Neural cell (in vitro differentiated cells): ENCODE measurements at regions not wholly inside any gene's neighbourhood (a gene's known extent, or its start where the extent isn't known, plus 50 kb on each side); places are given as distances from the start of the nearest gene placed in this dataset.
"Not testable (repeated sequence)": the region's sequence is repeated elsewhere in the genome, so short reads cannot be mapped to it uniquely, and the experiment has no call there.

Source experiments
- CTCF ChIP-seq: fragments of 450-650 bp; IDR thresholded peaks from 2 replicates; pipeline ENCODE4 v1.5.1; 2014; ENCODE audit warnings: antibody characterized with exemption, mild to moderate bottlenecking, moderate library complexity; ENCODE audit not compliant: poor library complexity, severe bottlenecking
- EP300 ChIP-seq: fragments of 450-650 bp; conservative IDR thresholded peaks from 2 replicates; pipeline ENCODE4 v1.6.1; 2014; ENCODE audit warnings: antibody characterized with exemption, mild to moderate bottlenecking, moderate library complexity; ENCODE audit not compliant: poor library complexity, severe bottlenecking
- EZH2 ChIP-seq: fragments of 200-600, 300-800 bp; shearing (Covaris generic), sonication (generic); IDR thresholded peaks from 2 replicates; pipeline ENCODE4 v1.6.1; 2014; ENCODE audit warnings: antibody characterized with exemption, low read length, borderline replicate concordance, mild to moderate bottlenecking; ENCODE audit not compliant: insufficient read depth, poor library complexity, severe bottlenecking
- MXI1 ChIP-seq: fragments of 450-650 bp; conservative IDR thresholded peaks from 2 replicates; pipeline ENCODE4 v1.6.1; 2014; ENCODE audit warnings: antibody characterized with exemption, mild to moderate bottlenecking; ENCODE audit not compliant: poor library complexity, severe bottlenecking
- POLR2AphosphoS5 ChIP-seq: IDR thresholded peaks from 2 replicates; pipeline ENCODE4 v1.6.1; 2012
- RAD21 ChIP-seq: fragments of 450-650 bp; conservative IDR thresholded peaks from 2 replicates; pipeline ENCODE4 v1.6.1; 2014; ENCODE audit warnings: antibody characterized with exemption, mild to moderate bottlenecking, moderate library complexity
- SMC3 ChIP-seq: fragments of 450-650 bp; conservative IDR thresholded peaks from 2 replicates; pipeline ENCODE4 v1.6.1; 2014; ENCODE audit warnings: antibody characterized with exemption, mild to moderate bottlenecking, moderate library complexity; ENCODE audit not compliant: poor library complexity
- TAF1 ChIP-seq: IDR thresholded peaks from 2 replicates; pipeline ENCODE4 v1.6.1; 2012; ENCODE audit warnings: low read depth
- TF ChIP-seq, protein P1 (sequence below): IDR thresholded peaks from 2 replicates; pipeline ENCODE4 v1.6.1; 2012; ENCODE audit warnings: borderline replicate concordance

DNA sequence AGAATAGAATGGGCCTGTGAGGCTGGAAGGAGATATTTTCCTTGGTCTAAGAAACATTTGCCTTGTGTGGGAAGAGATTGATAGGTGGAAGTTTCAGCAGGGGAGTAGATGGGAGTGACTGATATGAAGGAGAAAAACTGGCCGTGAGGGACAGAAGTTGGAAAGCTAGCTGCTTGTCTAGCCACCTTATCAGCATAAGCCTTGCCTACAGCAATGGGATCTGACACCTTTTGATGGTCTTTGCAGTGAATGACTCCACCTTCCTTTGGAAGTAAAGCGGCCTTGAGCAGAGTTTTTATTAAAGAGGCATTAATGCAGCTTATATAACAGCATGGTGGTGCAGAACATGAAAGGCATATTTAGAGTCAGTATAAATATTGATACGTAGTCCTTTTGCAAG, 120.1 kb upstream of the INTU start:
- TF ChIP-seq EZH2, CTCF, EP300, RAD21, TAF1, POLR2AphosphoS5, MXI1, SMC3: not testable (repeated sequence)
- TF ChIP-seq, protein P1, sequence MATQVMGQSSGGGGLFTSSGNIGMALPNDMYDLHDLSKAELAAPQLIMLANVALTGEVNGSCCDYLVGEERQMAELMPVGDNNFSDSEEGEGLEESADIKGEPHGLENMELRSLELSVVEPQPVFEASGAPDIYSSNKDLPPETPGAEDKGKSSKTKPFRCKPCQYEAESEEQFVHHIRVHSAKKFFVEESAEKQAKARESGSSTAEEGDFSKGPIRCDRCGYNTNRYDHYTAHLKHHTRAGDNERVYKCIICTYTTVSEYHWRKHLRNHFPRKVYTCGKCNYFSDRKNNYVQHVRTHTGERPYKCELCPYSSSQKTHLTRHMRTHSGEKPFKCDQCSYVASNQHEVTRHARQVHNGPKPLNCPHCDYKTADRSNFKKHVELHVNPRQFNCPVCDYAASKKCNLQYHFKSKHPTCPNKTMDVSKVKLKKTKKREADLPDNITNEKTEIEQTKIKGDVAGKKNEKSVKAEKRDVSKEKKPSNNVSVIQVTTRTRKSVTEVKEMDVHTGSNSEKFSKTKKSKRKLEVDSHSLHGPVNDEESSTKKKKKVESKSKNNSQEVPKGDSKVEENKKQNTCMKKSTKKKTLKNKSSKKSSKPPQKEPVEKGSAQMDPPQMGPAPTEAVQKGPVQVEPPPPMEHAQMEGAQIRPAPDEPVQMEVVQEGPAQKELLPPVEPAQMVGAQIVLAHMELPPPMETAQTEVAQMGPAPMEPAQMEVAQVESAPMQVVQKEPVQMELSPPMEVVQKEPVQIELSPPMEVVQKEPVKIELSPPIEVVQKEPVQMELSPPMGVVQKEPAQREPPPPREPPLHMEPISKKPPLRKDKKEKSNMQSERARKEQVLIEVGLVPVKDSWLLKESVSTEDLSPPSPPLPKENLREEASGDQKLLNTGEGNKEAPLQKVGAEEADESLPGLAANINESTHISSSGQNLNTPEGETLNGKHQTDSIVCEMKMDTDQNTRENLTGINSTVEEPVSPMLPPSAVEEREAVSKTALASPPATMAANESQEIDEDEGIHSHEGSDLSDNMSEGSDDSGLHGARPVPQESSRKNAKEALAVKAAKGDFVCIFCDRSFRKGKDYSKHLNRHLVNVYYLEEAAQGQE: not testable (repeated sequence)
